Thoracic aorta (tissue), 2 donors: ENCODE measurements at regions not wholly inside any gene's neighbourhood (a gene's known extent, or its start where the extent isn't known, plus 50 kb on each side); places are given as distances from the start of the nearest gene placed in this dataset.

Experiments used
- ATAC-seq: fragments of 150-250 bp; one replicate; pipeline ENCODE4 v1.8.0; 2017; ENCODE audit warnings: low read depth; ENCODE audit not compliant: insufficient number of reproducible peaks, low FRiP score
- DNase-seq: peaks from one replicate; pipeline ENCODE4 v3.0.0-alpha.2; 2020; ENCODE audit warnings: low spot score
- H3K27ac ChIP-seq, 2 donors: fragments of 200-600 bp; sonication (generic); 1 replicate in 1 of 2; 2 replicates in 1 of 2; pipeline ENCODE4 v1.5.1; 2016; ENCODE audit warnings: mild to moderate bottlenecking in 2 of 2, moderate library complexity in 2 of 2
- H3K27me3 ChIP-seq: fragments of 200-600 bp; sonication (generic); replicated peaks from 2 replicates; pipeline ENCODE4 v1.6.0; 2016; ENCODE audit warnings: mild to moderate bottlenecking; ENCODE audit not compliant: insufficient read depth
- H3K36me3 ChIP-seq: fragments of 200-600 bp; sonication (generic); one replicate; pipeline ENCODE4 v1.5.1; 2016
- H3K4me1 ChIP-seq, 2 donors: fragments of 200-600 bp; sonication (generic); 1 replicate in 1 of 2; 2 replicates in 1 of 2; pipeline versions ENCODE4 v1.5.1 to v1.6.0; 2016; ENCODE audit warnings: low read depth in 2 of 2, mild to moderate bottlenecking in 1 of 2; ENCODE audit not compliant: control insufficient read depth in 1 of 2
- H3K4me3 ChIP-seq: fragments of 200-600 bp; sonication (generic); 2 replicates; pipeline ENCODE4 v1.5.1; 2016; ENCODE audit warnings: mild to moderate bottlenecking
- H3K9me3 ChIP-seq: fragments of 200-600 bp; sonication (generic); 2 replicates; pipeline ENCODE4 v1.5.1; 2016
- TF ChIP-seq, protein P1 (sequence below): fragments of 200-600 bp; sonication (generic); IDR thresholded peaks from one replicate; pipeline ENCODE4 v1.5.1; 2019; ENCODE audit warnings: antibody characterized with exemption

DNA sequence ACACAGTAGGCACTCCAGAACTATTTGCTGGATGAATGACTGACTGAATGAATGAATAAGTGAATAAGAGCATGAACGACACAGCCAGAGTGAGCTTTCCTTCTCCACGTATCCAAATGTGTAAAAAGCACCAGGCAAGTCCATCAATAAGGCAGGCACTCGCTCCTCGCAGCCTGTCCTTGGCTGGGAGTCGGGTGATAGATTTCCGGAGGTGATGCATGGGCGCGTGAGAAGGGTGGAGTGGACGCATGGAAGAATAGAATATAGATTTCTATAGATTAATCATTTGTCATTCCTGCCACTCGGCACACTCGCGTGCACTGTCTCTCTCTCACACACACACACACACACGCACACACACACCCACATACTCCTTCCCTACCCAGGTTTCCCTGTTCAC is 164.3 kb upstream of the ZC3H12A start:
- no peak overlapping the region for H3K27ac ChIP-seq
- no peak for DNase-seq
- H3K4me1 ChIP-seq = no peaks in the 10 kb centered on the region
- ATAC-seq = no peak
- TF ChIP-seq, protein P1, sequence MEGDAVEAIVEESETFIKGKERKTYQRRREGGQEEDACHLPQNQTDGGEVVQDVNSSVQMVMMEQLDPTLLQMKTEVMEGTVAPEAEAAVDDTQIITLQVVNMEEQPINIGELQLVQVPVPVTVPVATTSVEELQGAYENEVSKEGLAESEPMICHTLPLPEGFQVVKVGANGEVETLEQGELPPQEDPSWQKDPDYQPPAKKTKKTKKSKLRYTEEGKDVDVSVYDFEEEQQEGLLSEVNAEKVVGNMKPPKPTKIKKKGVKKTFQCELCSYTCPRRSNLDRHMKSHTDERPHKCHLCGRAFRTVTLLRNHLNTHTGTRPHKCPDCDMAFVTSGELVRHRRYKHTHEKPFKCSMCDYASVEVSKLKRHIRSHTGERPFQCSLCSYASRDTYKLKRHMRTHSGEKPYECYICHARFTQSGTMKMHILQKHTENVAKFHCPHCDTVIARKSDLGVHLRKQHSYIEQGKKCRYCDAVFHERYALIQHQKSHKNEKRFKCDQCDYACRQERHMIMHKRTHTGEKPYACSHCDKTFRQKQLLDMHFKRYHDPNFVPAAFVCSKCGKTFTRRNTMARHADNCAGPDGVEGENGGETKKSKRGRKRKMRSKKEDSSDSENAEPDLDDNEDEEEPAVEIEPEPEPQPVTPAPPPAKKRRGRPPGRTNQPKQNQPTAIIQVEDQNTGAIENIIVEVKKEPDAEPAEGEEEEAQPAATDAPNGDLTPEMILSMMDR = no peak
- no peaks in the 10 kb centered on the region for H3K27me3 ChIP-seq
- H3K9me3 ChIP-seq = no peaks in the 10 kb centered on the region
- no peak overlapping the region for H3K4me3 ChIP-seq
- no peaks in the 10 kb centered on the region for H3K36me3 ChIP-seq

DNA sequence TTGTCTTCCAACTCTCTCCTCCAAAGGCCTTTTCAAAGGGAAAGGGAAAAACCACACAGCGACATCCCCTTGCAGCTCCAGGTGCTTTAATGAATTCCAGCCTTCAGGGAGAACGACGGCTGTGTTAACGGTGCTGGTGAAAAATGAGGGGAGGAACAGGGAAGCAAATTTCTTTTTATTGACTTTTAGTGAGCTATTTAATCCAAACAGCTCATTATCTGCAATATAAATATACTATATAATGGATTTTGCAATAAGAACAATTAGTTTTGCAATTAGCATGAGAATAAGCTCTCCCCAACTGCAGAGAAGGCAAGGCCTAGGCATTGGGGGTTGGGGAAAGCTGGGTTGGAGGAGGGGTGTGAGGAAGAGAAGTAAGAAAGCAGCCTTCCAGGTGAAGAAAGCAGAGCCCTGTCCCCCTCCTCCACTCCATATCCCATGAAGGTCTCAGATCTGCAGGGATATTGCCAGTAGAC is 159.0 kb upstream of the ZC3H12A start:
- ATAC-seq = no peak
- no peak overlapping the region for H3K4me3 ChIP-seq
- TF ChIP-seq, protein P1 = no peak
- no peak overlapping the region for H3K27ac ChIP-seq
- H3K36me3 ChIP-seq = no peaks in the 10 kb centered on the region
- H3K9me3 ChIP-seq = no peaks in the 10 kb centered on the region
- no peak for DNase-seq
- H3K4me1 ChIP-seq = peaks cover 0 to 9% of the 10 kb centered on the region in 2 donors
- H3K27me3 ChIP-seq = peaks cover 5% of the 10 kb centered on the region

DNA sequence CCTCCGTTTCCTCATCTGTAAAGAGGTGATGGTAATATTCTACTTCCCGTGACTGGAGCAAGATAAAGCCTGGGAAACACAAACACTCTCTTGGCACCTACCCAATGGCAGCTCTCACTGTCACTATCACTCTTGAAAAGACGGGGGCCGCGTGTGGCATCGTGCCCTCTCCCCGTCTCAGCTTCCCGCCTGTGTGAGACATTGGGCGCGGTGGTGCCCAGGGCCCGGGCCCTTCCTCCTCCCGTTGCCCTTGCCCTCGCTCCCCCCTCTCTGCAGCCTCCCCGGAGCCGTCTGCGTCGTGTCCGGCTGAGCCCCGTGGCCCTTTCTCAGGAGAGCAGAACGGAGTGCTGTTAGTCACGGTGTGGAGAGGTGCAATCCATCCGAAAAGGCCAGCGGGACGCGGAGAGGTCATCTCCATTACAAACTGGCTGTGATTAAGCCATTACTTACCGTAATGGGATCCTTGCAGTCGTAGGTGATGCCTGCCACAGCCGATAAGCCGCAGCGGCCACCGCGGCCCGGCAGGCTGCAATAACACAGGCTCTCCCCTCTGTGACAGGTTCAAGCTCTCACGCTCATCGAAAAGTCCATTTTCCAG is 156.4 kb upstream of the ZC3H12A start:
- no peak for ATAC-seq
- no peaks in the 10 kb centered on the region for H3K36me3 ChIP-seq
- no peak overlapping the region for H3K27ac ChIP-seq
- no peak for DNase-seq
- H3K4me3 ChIP-seq = no peak overlapping the region
- peaks cover 0 to 9% of the 10 kb centered on the region in 2 donors for H3K4me1 ChIP-seq
- TF ChIP-seq, protein P1 = no peak
- peaks cover 5% of the 10 kb centered on the region for H3K27me3 ChIP-seq
- H3K9me3 ChIP-seq = no peaks in the 10 kb centered on the region

DNA sequence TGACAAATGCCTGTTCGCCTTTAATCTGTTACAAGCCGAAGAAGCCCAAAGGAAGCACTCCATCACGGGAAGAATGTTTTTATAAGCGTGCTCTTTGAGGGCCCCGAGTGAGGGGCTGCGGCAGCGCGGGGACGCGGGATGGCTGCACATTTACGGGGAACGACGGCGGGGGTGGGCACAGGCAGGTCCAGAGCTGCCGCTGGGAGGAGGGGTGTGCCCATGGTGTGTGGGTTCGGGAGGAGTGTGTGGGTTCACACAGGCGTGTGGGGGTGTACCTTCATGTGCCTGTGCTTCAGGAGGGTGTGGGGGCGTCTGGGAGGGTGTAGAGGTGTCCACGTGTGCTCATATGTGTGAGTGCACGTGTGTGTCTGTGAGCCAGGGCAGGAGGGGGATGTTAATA is 155.9 kb upstream of the ZC3H12A start:
- Histone ChIP-seq H3K4me1 (peaks cover 0 to 9% of the 10 kb centered on the region in 2 donors), H3K9me3 (no peaks in the 10 kb centered on the region), H3K27ac (no peak overlapping the region), H3K27me3 (peaks cover 5% of the 10 kb centered on the region), H3K36me3 (no peaks in the 10 kb centered on the region), H3K4me3 (no peak overlapping the region)
- TF ChIP-seq, protein P1 = no peak
- ATAC-seq (no peak), DNase-seq (no peak)

DNA sequence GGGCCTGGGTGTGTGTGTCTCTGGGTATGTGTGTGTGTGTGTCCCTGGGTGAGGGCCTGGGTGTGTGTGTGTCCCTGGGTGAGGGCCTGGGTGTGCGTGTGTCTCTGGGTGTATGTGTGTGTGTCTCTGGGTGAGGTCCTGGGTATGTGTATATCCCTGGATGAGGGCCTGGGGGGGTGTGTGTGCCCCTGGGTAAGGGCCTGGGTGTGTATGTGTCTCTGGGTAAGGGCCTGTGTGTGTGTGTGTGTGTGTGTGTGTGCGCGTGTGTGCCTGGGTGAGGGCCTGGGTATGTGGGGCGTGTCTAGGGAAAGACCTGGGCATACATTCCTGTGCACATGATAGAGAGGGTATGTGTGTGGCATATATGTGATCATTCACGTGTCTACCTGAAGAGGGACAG is 155.1 kb upstream of the ZC3H12A start:
- TF ChIP-seq, protein P1 = no peak
- Histone ChIP-seq H3K36me3 (no peaks in the 10 kb centered on the region), H3K4me1 (peaks cover 0 to 9% of the 10 kb centered on the region in 2 donors), H3K27ac (no peak overlapping the region), H3K9me3 (peaks cover 4% of the 10 kb centered on the region), H3K4me3 (no peak overlapping the region), H3K27me3 (peaks cover 5% of the 10 kb centered on the region)
- no peak for DNase-seq
- ATAC-seq = no peak
